ENCODE measurements at regions not wholly inside any gene's neighbourhood (a gene's known extent, or its start where the extent isn't known, plus 50 kb on each side); places are given as distances from the start of the nearest gene placed in this dataset.

DNA sequence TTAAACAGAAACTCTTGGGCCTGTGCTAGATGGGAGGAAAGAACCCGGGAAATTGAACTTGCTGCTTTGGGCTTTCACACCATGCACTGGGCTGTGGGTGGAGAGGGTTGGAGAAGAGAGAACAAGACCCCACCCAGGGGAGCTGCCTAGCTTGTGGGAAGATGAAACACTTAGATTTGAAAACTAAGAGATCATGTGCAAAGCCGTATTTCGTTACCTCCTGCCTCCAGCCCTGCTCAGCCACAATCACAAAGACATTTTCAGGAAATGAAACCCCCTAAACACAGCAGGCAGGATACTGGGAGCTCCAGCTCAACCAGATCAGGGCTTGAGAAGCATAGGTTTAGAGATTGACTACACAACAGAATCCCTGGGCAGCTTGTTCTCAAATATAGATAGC lies 183.0 kb upstream of the C2CD4B start:
- TF ChIP-seq, protein P1, sequence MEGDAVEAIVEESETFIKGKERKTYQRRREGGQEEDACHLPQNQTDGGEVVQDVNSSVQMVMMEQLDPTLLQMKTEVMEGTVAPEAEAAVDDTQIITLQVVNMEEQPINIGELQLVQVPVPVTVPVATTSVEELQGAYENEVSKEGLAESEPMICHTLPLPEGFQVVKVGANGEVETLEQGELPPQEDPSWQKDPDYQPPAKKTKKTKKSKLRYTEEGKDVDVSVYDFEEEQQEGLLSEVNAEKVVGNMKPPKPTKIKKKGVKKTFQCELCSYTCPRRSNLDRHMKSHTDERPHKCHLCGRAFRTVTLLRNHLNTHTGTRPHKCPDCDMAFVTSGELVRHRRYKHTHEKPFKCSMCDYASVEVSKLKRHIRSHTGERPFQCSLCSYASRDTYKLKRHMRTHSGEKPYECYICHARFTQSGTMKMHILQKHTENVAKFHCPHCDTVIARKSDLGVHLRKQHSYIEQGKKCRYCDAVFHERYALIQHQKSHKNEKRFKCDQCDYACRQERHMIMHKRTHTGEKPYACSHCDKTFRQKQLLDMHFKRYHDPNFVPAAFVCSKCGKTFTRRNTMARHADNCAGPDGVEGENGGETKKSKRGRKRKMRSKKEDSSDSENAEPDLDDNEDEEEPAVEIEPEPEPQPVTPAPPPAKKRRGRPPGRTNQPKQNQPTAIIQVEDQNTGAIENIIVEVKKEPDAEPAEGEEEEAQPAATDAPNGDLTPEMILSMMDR (IDR thresholded peaks at IDR 0.05 in 8 of 11, conservative IDR thresholded peaks at IDR 0.05 in 3 of 11) = no peak
- no peak for TF ChIP-seq POLR2A (IDR thresholded peaks at IDR 0.05)
